Progenitor cell of endocrine pancreas (in vitro differentiated cells): ENCODE measurements at regions not wholly inside any gene's neighbourhood (a gene's known extent, or its start where the extent isn't known, plus 50 kb on each side); places are given as distances from the start of the nearest gene placed in this dataset.

Experiments
- DNase-seq: peaks from one replicate; pipeline ENCODE4 v3.0.0; 2021; ENCODE audit warnings: low spot score; ENCODE audit not compliant: unreplicated experiment
- H3K27ac Mint-ChIP-seq: 2 replicates; pipeline ENCODE4 v1.8.0; 2021; ENCODE audit warnings: mild to moderate bottlenecking, moderate library complexity, mixed read lengths
- H3K27me3 Mint-ChIP-seq: 2 replicates; pipeline ENCODE4 v1.8.0; 2021; ENCODE audit warnings: mixed read lengths
- H3K36me3 Mint-ChIP-seq: 2 replicates; pipeline ENCODE4 v1.8.0; 2022; ENCODE audit warnings: mixed read lengths; ENCODE audit not compliant: insufficient read depth
- H3K4me1 Mint-ChIP-seq: 2 replicates; pipeline ENCODE4 v1.8.0; 2021; ENCODE audit warnings: low read depth, mixed read lengths
- H3K4me3 Mint-ChIP-seq: 2 replicates; pipeline ENCODE4 v1.8.0; 2021; ENCODE audit warnings: low read depth, mild to moderate bottlenecking, moderate library complexity, mixed read lengths
- H3K9me3 Mint-ChIP-seq: 2 replicates; pipeline ENCODE4 v1.8.0; 2021; ENCODE audit warnings: low read depth, mixed read lengths
- CTCF ChIP-seq: fragments of 200-600 bp; sonication (generic); IDR thresholded peaks from one replicate; pipeline ENCODE4 v1.5.0; 2021; ENCODE audit warnings: antibody characterized with exemption, mild to moderate bottlenecking; ENCODE audit not compliant: unreplicated experiment

GRCh38 chr2:103805746-103806145 is 1043.9 kb downstream of the TMEM182 start:
- H3K27ac Mint-ChIP-seq, result no peak overlapping the region
- H3K4me1 Mint-ChIP-seq, result no peaks in the 10 kb centered on the region
- no peaks in the 10 kb centered on the region for H3K36me3 Mint-ChIP-seq
- no peak for DNase-seq
- no peaks in the 10 kb centered on the region for H3K9me3 Mint-ChIP-seq
- H3K27me3 Mint-ChIP-seq, result no peaks in the 10 kb centered on the region
- no peak for TF ChIP-seq CTCF
- no peak overlapping the region for H3K4me3 Mint-ChIP-seq

- Mint-ChIP-seq H3K27me3 (no peaks in the 10 kb centered on the region), H3K27ac (no peak overlapping the region), H3K4me1 (no peaks in the 10 kb centered on the region), H3K4me3 (no peak overlapping the region), H3K9me3 (no peaks in the 10 kb centered on the region), H3K36me3 (no peaks in the 10 kb centered on the region)
- no peak for DNase-seq
- TF ChIP-seq CTCF, result no peak
These were observed 1045.1 kb upstream of the POU3F3 start for GRCh38 chr2:103808814-103809213.

- no peaks in the 10 kb centered on the region for H3K27me3 Mint-ChIP-seq
- H3K4me1 Mint-ChIP-seq, result no peaks in the 10 kb centered on the region
- no peak for TF ChIP-seq CTCF
- H3K27ac Mint-ChIP-seq, result no peak overlapping the region
- H3K36me3 Mint-ChIP-seq, result no peaks in the 10 kb centered on the region
- no peak overlapping the region for H3K4me3 Mint-ChIP-seq
- DNase-seq, result no peak
- no peaks in the 10 kb centered on the region for H3K9me3 Mint-ChIP-seq
These were observed 1044.5 kb upstream of the POU3F3 start for GRCh38 chr2:103809415-103809814.

- Mint-ChIP-seq H3K27me3 (no peaks in the 10 kb centered on the region), H3K27ac (no peak overlapping the region), H3K36me3 (no peaks in the 10 kb centered on the region), H3K4me1 (no peaks in the 10 kb centered on the region), H3K4me3 (no peak overlapping the region), H3K9me3 (no peaks in the 10 kb centered on the region)
- no peak for DNase-seq
- no peak for TF ChIP-seq CTCF
These were observed 1043.9 kb upstream of the POU3F3 start for GRCh38 chr2:103809941-103810441.

GRCh38 chr2:103810875-103811274 is 1043.0 kb upstream of the POU3F3 start:
- H3K9me3 Mint-ChIP-seq, result no peaks in the 10 kb centered on the region
- DNase-seq, result no peak
- H3K27me3 Mint-ChIP-seq, result no peaks in the 10 kb centered on the region
- H3K4me3 Mint-ChIP-seq, result no peak overlapping the region
- no peaks in the 10 kb centered on the region for H3K4me1 Mint-ChIP-seq
- no peak for TF ChIP-seq CTCF
- no peaks in the 10 kb centered on the region for H3K36me3 Mint-ChIP-seq
- H3K27ac Mint-ChIP-seq, result no peak overlapping the region
